ENCODE measurements at regions not wholly inside any gene's neighbourhood (a gene's known extent, or its start where the extent isn't known, plus 50 kb on each side); places are given as distances from the start of the nearest gene placed in this dataset.

- Histone ChIP-seq H3K9ac (ENCODE audit: control insufficient read depth, extremely low read depth, insufficient read depth, low read length) (no peak overlapping the region), H3K79me2 (ENCODE audit: control insufficient read depth, insufficient read depth, low read length) (no peaks in the 10 kb centered on the region), H3K4me3 (ENCODE audit: control insufficient read depth in 2 of 3, extremely low read depth in 1 of 3, insufficient read depth in 2 of 3, low read depth in 1 of 3, low read length in 3 of 3) (no peak overlapping the region), H4K20me1 (ENCODE audit: control insufficient read depth, extremely low read depth, insufficient read depth, low read length) (no peaks in the 10 kb centered on the region), H2AFZ (ENCODE audit: control insufficient read depth, low read length) (no peak overlapping the region), H3K9me3 (ENCODE audit: control insufficient read depth, low read depth, low read length) (no peaks in the 10 kb centered on the region), H3K4me2 (ENCODE audit: control insufficient read depth, extremely low read depth, insufficient read depth, low read depth, low read length) (no peak overlapping the region), H3K4me1 (ENCODE audit: control insufficient read depth, extremely low read depth, insufficient read depth, low read length) (no peaks in the 10 kb centered on the region), H3K27ac (ENCODE audit: control insufficient read depth, insufficient read depth, low read length) (no peak overlapping the region), H3K9me1 (ENCODE audit: control insufficient read depth, extremely low read depth, insufficient read depth, low read length) (no peaks in the 10 kb centered on the region), H3K27me3 (ENCODE audit: control insufficient read depth, extremely low read depth, insufficient read depth, low read length) (no peaks in the 10 kb centered on the region), H3K36me3 (ENCODE audit: control insufficient read depth in 2 of 2, extremely low read depth in 1 of 2, insufficient read depth in 2 of 2, low read length in 2 of 2) (no peaks in the 10 kb centered on the region)
- dilution Hi-C loops (cut with MboI; ENCODE audit: extremely low pct_ligation_motif_present, low sequenced_read_pairs) = no loop called here
- TF ChIP-seq CTCF (optimal IDR thresholded peaks at IDR 0.05 in 1 of 3, IDR thresholded peaks at IDR 0.05 in 1 of 3, conservative IDR thresholded peaks at IDR 0.05 in 1 of 3; ENCODE audit: extremely low read depth in 1 of 3, insufficient read depth in 2 of 3, low read length in 3 of 3) (no peak), EZH2 (IDR thresholded peaks at IDR 0.05; ENCODE audit: low read length) (no peak)
- FAIRE-seq (no peak), DNase-seq (ENCODE audit: low read depth, low spot score) (no peak)
Measured at GRCh38 chr4:81966676-81967075, 407.1 kb downstream of the HNRNPD start.

- Histone ChIP-seq H2AFZ (ENCODE audit: control insufficient read depth, low read length) (no peak overlapping the region), H3K9me1 (ENCODE audit: control insufficient read depth, extremely low read depth, insufficient read depth, low read length) (no peaks in the 10 kb centered on the region), H3K4me3 (ENCODE audit: control insufficient read depth in 2 of 3, extremely low read depth in 1 of 3, insufficient read depth in 2 of 3, low read depth in 1 of 3, low read length in 3 of 3) (no peak overlapping the region), H3K36me3 (ENCODE audit: control insufficient read depth in 2 of 2, extremely low read depth in 1 of 2, insufficient read depth in 2 of 2, low read length in 2 of 2) (no peaks in the 10 kb centered on the region), H3K4me2 (ENCODE audit: control insufficient read depth, extremely low read depth, insufficient read depth, low read depth, low read length) (no peak overlapping the region), H4K20me1 (ENCODE audit: control insufficient read depth, extremely low read depth, insufficient read depth, low read length) (no peaks in the 10 kb centered on the region), H3K27ac (ENCODE audit: control insufficient read depth, insufficient read depth, low read length) (no peak overlapping the region), H3K9ac (ENCODE audit: control insufficient read depth, extremely low read depth, insufficient read depth, low read length) (no peak overlapping the region), H3K79me2 (ENCODE audit: control insufficient read depth, insufficient read depth, low read length) (no peaks in the 10 kb centered on the region), H3K9me3 (ENCODE audit: control insufficient read depth, low read depth, low read length) (no peaks in the 10 kb centered on the region), H3K27me3 (ENCODE audit: control insufficient read depth, extremely low read depth, insufficient read depth, low read length) (no peaks in the 10 kb centered on the region), H3K4me1 (ENCODE audit: control insufficient read depth, extremely low read depth, insufficient read depth, low read length) (no peaks in the 10 kb centered on the region)
- dilution Hi-C loops (cut with MboI; ENCODE audit: extremely low pct_ligation_motif_present, low sequenced_read_pairs) = no loop called here
- no peak for TF ChIP-seq CTCF (optimal IDR thresholded peaks at IDR 0.05 in 1 of 3, IDR thresholded peaks at IDR 0.05 in 1 of 3, conservative IDR thresholded peaks at IDR 0.05 in 1 of 3; ENCODE audit: extremely low read depth in 1 of 3, insufficient read depth in 2 of 3, low read length in 3 of 3)
- no peak for TF ChIP-seq EZH2 (IDR thresholded peaks at IDR 0.05; ENCODE audit: low read length)
- DNase-seq (ENCODE audit: low read depth, low spot score) = no peak
- no peak for FAIRE-seq
Measured at GRCh38 chr4:81965911-81966310, 407.9 kb downstream of the HNRNPD start.

Measured in keratinocyte (primary cell).